GM12891 (cell line): ENCODE measurements at regions not wholly inside any gene's neighbourhood (a gene's known extent, or its start where the extent isn't known, plus 50 kb on each side); places are given as distances from the start of the nearest gene placed in this dataset.

Experiments used
- POLR2A ChIP-seq: IDR thresholded peaks from 2 replicates; pipeline ENCODE4 v1.6.1; 2011; ENCODE audit warnings: low read depth, low read length, control low read depth
- POLR2AphosphoS5 ChIP-seq: IDR thresholded peaks from 2 replicates; pipeline ENCODE4 v1.6.1; 2011; ENCODE audit warnings: low read depth, low read length, control low read depth
- POU2F2 ChIP-seq: IDR thresholded peaks from 2 replicates; pipeline ENCODE4 v1.6.1; 2011; ENCODE audit warnings: low read depth, mild to moderate bottlenecking, control low read depth, low read length, moderate library complexity
- SPI1 ChIP-seq: IDR thresholded peaks from 2 replicates; pipeline ENCODE4 v1.6.1; 2011; ENCODE audit warnings: low read depth, low read length, control low read depth
- TAF1 ChIP-seq: IDR thresholded peaks from 2 replicates; pipeline ENCODE4 v1.6.1; 2011; ENCODE audit warnings: low read depth, low read length, control low read depth

GRCh38 chr10:83834096-83834495 is 305.2 kb upstream of the GHITM start:
- TF ChIP-seq SPI1 (no peak), POLR2A (no peak), POLR2AphosphoS5 (no peak), TAF1 (no peak), POU2F2 (no peak)
